Central memory CD8-positive, alpha-beta T cell (primary cell): ENCODE measurements at regions not wholly inside any gene's neighbourhood (a gene's known extent, or its start where the extent isn't known, plus 50 kb on each side); places are given as distances from the start of the nearest gene placed in this dataset.
"Not testable (repeated sequence)": the region's sequence is repeated elsewhere in the genome, so short reads cannot be mapped to it uniquely, and the experiment has no call there.

Experiments used
- ATAC-seq: fragments of 150-1000 bp; cut with Tn5 transposase; replicated peaks from 2 replicates; pipeline ENCODE4 v1.10.0; 2022; ENCODE audit warnings: mild to moderate bottlenecking, moderate FRiP score, moderate number of reproducible peaks; ENCODE audit not compliant: poor library complexity, severe bottlenecking; ENCODE audit errors: extremely low read depth
- DNase-seq, 2 donors: peaks; one replicate each; pipeline ENCODE4 v3.0.0; 2021; ENCODE audit warnings: low spot score in 2 of 2
- H3K27ac Mint-ChIP-seq: one replicate; pipeline ENCODE4 v1.8.0; 2022; ENCODE audit warnings: low read depth, mild to moderate bottlenecking, moderate library complexity, mixed read lengths
- H3K27me3 Mint-ChIP-seq: one replicate; pipeline ENCODE4 v1.8.0; 2022; ENCODE audit warnings: mixed read lengths
- H3K36me3 Mint-ChIP-seq: one replicate; pipeline ENCODE4 v1.8.0; 2022; ENCODE audit warnings: mild to moderate bottlenecking, moderate library complexity, mixed read lengths; ENCODE audit not compliant: insufficient read depth
- H3K4me1 Mint-ChIP-seq: one replicate; pipeline ENCODE4 v1.8.0; 2022; ENCODE audit warnings: mixed read lengths
- H3K4me3 Mint-ChIP-seq: one replicate; pipeline ENCODE4 v1.8.0; 2022; ENCODE audit warnings: mild to moderate bottlenecking, moderate library complexity, mixed read lengths
- H3K9me3 Mint-ChIP-seq: one replicate; pipeline ENCODE4 v1.8.0; 2022; ENCODE audit warnings: mixed read lengths

- DNase-seq, result no peak
- no peaks in the 10 kb centered on the region for H3K36me3 Mint-ChIP-seq
- no peaks in the 10 kb centered on the region for H3K4me1 Mint-ChIP-seq
- H3K27me3 Mint-ChIP-seq, result peaks cover 58% of the 10 kb centered on the region
- no peak overlapping the region for H3K4me3 Mint-ChIP-seq
- H3K27ac Mint-ChIP-seq, result no peak overlapping the region
- ATAC-seq, result no peak
- no peaks in the 10 kb centered on the region for H3K9me3 Mint-ChIP-seq
Measured at GRCh38 chr21:35825370-35826353, 234.7 kb downstream of the SETD4 start.

DNA sequence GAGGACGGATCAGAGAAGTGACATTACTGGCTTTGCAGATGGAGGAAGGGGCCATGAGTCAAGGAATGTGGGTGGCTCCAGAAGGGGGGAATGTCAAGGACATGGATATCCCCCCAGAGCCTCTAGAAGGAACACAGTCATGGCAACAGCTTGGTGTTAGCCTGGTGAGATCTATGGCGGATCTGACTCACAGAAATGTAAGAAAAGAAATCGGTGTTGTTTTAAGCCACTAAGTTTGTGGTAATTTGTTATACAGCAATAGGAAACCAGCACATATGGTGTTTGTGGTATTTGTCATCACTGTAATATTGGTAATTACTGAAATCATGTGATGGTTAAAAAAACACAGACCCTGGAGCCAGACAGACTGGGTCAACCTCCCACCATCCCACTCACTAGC lies 236.2 kb downstream of the SETD4 start:
- H3K27me3 Mint-ChIP-seq, result peaks cover 49% of the 10 kb centered on the region
- ATAC-seq, result no peak
- no peaks in the 10 kb centered on the region for H3K4me1 Mint-ChIP-seq
- H3K27ac Mint-ChIP-seq, result no peak overlapping the region
- no peaks in the 10 kb centered on the region for H3K9me3 Mint-ChIP-seq
- H3K4me3 Mint-ChIP-seq, result no peak overlapping the region
- H3K36me3 Mint-ChIP-seq, result no peaks in the 10 kb centered on the region
- DNase-seq, result no peak

DNA sequence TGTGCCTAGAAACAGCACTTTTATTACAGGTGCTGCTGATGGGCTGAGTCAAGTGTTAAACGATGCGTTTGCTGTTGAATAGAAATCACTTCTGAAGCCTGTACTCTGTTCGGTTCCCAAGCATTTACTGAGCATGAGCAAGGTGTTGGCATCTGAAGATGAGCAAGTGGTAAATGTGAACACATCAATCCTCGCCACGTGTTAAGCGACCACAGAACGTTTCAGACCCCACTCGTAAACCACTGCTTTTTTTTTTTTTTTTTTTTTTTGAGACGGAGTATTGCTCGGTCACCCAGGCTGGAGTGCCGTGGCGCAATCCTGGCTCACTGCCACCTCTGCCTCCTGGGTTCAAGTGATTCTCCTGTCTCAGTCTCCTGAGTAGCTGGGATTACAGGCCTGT lies 241.2 kb downstream of the SETD4 start:
- ATAC-seq, result no peak
- peaks cover 33% of the 10 kb centered on the region for H3K27me3 Mint-ChIP-seq
- no peak overlapping the region for H3K27ac Mint-ChIP-seq
- H3K9me3 Mint-ChIP-seq, result no peaks in the 10 kb centered on the region
- H3K36me3 Mint-ChIP-seq, result no peaks in the 10 kb centered on the region
- no peak overlapping the region for H3K4me3 Mint-ChIP-seq
- no peaks in the 10 kb centered on the region for H3K4me1 Mint-ChIP-seq
- DNase-seq, result no peak

- Mint-ChIP-seq H3K9me3 (no peaks in the 10 kb centered on the region), H3K36me3 (no peaks in the 10 kb centered on the region), H3K27ac (no peak overlapping the region), H3K27me3 (peaks cover 28% of the 10 kb centered on the region), H3K4me1 (no peaks in the 10 kb centered on the region), H3K4me3 (no peak overlapping the region)
- ATAC-seq (no peak), DNase-seq (no peak)
Measured at GRCh38 chr21:35818597-35818996, 241.7 kb downstream of the SETD4 start.

DNA sequence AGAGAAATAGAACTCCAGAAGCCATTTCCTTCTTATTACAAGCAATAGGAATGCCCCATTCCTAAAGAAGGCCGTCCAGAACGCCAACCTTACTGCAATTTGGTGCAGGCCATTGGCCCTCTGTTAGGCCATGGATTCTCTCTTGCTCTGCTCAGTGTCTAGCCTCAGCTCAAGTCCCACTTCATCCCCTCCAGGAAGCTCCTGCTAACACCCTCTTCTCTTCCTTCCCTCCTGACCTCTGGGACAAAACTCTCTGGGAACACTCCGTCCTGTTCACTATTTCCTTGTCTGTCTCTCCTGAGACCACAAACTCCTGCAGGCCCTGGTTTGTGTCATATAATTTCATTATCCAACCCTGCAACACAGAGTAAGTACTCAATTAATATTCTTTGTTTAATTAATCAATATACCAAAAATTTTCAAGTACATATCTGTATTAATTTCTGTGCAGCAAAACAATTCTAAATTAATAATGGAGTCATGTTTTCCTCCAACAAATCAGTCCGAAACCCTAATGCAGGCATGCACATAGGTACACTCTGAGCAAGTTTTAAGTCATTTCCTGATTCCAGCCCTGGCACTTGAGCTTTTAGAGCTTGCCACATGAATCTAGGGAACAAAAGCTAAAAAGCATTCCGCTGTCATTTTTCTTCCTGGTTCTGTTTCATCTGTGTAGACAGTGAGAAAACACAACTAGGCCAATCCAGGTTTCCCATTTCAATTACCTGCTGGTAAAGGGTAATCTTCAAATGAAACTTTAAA lies 245.3 kb downstream of the SETD4 start:
- DNase-seq, result no peak
- Mint-ChIP-seq H3K4me3 (no peak overlapping the region), H3K27ac (no peak overlapping the region), H3K4me1 (no peaks in the 10 kb centered on the region), H3K9me3 (no peaks in the 10 kb centered on the region), H3K36me3 (no peaks in the 10 kb centered on the region), H3K27me3 (peaks cover 37% of the 10 kb centered on the region)
- ATAC-seq, result no peak

DNA sequence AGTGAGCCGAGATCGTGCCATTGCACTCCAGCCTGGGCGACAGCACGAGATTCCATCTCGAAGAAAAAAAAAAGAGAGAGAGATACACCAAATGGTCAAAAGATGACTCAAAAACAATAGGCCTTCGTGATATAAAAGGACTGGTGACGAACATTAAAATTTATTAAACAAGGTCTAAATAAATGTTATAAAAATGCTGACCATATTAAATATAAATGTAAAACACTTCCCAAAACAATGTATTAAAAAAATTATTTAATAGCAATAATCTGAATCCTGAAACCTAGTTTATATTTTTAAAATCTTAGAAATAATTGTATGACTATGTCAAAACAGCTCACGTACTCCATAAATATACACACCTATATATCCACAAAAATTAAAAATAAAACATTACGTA lies 247.6 kb downstream of the SETD4 start:
- Mint-ChIP-seq H3K4me3 (no peak overlapping the region), H3K36me3 (no peaks in the 10 kb centered on the region)
- ATAC-seq, result no peak

GRCh38 chr21:35811191-35811806 lies 249.0 kb downstream of the SETD4 start:
- no peaks in the 10 kb centered on the region for H3K9me3 Mint-ChIP-seq
- H3K27me3 Mint-ChIP-seq, result peaks cover 53% of the 10 kb centered on the region

More for the DNA sequence above, 247.6 kb downstream of the SETD4 start:
- Mint-ChIP-seq H3K4me1 (no peaks in the 10 kb centered on the region), H3K27me3 (peaks cover 57% of the 10 kb centered on the region), H3K9me3 (no peaks in the 10 kb centered on the region), H3K27ac (no peak overlapping the region)
- no peak for DNase-seq

DNA sequence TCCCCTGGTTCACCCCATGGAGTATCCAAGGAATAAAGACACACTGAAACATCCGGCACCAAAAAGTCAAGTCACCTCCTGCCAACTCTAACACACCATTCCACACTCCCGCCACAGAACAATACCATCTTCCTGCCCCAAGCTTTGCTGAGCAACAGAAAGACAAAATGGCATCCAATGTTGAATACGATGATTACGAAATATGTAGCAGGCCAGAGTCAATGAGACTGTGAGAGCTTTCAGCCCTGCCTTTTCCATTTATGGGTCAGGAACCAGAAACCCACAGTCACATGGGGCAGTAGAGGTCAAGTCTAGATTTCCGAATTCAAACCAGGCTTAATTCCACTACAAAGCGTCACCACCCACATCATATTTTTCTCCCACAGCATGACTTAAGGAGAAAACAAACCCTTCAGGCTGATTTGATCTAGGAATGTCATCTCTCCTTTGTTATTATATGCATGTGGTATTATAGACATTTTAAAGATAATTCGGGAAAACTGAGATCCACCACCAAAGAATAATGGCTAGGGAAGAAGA lies 249.8 kb downstream of the SETD4 start:
- DNase-seq (no peak), ATAC-seq (no peak)
- H3K9me3 Mint-ChIP-seq, result no peaks in the 10 kb centered on the region
- H3K4me1 Mint-ChIP-seq, result no peaks in the 10 kb centered on the region
- H3K4me3 Mint-ChIP-seq, result no peak overlapping the region
- no peaks in the 10 kb centered on the region for H3K36me3 Mint-ChIP-seq
- H3K27ac Mint-ChIP-seq, result no peak overlapping the region
- H3K27me3 Mint-ChIP-seq, result peaks cover 49% of the 10 kb centered on the region

More at GRCh38 chr21:35811191-35811806, 249.0 kb downstream of the SETD4 start:
- Mint-ChIP-seq H3K27ac (no peak overlapping the region), H3K4me1 (no peaks in the 10 kb centered on the region), H3K36me3 (no peaks in the 10 kb centered on the region), H3K4me3 (no peak overlapping the region)
- DNase-seq (no peak), ATAC-seq (no peak)

- H3K4me3 Mint-ChIP-seq, result no peak overlapping the region
- no peaks in the 10 kb centered on the region for H3K4me1 Mint-ChIP-seq
- H3K9me3 Mint-ChIP-seq, result no peaks in the 10 kb centered on the region
- peaks cover 83% of the 10 kb centered on the region for H3K27me3 Mint-ChIP-seq
- DNase-seq (no peak), ATAC-seq (no peak)
- H3K27ac Mint-ChIP-seq, result no peak overlapping the region
- no peaks in the 10 kb centered on the region for H3K36me3 Mint-ChIP-seq
Measured at GRCh38 chr21:35801391-35801790, 258.9 kb downstream of the SETD4 start.

DNA sequence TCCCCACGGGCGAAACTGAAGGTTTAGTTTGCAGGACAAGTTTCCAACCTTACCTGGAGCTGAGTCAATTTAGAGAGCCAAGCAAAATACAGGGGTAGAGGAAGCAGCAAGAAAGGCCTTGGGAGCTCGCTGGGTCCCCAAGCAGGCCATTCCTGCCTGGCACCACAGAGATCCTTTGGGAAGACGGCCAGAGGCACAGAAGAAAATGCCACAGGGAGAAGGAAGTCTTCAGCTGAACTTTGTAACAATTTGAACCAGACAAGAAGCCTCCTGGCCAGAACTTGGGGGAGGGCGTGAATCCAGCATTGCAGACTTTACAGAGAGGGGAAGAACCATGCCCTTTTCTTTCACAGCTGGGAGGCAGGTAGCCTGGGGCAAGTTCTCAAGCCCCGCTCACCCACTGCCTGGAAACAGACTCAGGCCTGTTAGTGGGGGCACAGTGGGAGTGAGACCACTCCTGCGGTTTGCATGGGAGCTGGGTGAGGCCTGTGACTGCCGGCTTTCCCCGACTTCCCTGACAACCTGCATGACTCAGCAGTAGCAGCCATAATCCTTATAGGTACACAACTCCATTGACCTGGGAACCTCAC lies 259.4 kb downstream of the SETD4 start:
- H3K4me3 Mint-ChIP-seq, ATAC-seq, H3K36me3 Mint-ChIP-seq, DNase-seq, H3K4me1 Mint-ChIP-seq, H3K9me3 Mint-ChIP-seq, H3K27ac Mint-ChIP-seq: not testable (repeated sequence)
- H3K27me3 Mint-ChIP-seq, result peaks cover 88% of the 10 kb centered on the region

DNA sequence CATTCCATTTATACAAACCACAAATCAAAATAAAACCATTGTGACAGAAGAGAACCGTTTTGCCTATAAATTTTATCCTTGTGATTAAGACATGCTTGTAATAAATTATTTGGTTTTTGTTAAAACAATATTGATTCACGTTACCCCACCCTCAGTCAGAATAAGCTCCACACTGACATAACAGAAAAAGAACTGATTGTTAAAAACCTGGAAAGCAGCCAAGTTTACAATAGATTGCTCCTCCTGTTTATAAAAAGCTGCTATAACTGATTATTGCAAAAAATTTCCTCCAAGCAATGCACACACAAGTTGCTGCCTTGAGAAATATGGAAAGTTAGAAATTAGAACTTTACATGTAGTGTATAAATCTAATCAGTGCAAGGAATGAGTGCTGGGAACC lies 263.5 kb downstream of the SETD4 start:
- ATAC-seq (no peak), DNase-seq (no peak)
- Mint-ChIP-seq H3K36me3 (no peaks in the 10 kb centered on the region), H3K27me3 (peaks cover 80% of the 10 kb centered on the region), H3K4me1 (no peaks in the 10 kb centered on the region), H3K4me3 (no peak overlapping the region), H3K27ac (no peak overlapping the region), H3K9me3 (no peaks in the 10 kb centered on the region)

DNA sequence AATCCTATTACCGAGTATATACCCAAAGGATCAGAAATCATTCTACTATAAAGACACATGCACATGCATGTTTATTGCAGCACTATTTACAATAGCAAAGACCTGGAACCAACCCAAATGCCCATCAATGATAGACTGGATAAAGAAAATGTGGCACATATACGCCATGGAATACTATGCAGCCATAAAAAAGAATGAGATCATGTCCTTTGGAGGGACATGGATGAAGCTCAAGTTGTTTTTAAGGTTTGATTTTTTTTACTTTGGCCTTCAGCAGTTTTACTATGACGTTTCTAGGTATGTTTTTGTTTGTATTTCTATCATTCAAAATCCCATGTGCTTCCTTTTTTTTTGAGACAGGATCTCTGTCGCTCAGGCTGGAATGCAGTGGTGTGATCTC lies 265.8 kb downstream of the SETD4 start:
- DNase-seq, H3K27ac Mint-ChIP-seq, H3K4me3 Mint-ChIP-seq, H3K36me3 Mint-ChIP-seq, H3K4me1 Mint-ChIP-seq, H3K9me3 Mint-ChIP-seq, ATAC-seq: not testable (repeated sequence)
- H3K27me3 Mint-ChIP-seq, result peaks cover 61% of the 10 kb centered on the region
